Effector CD8-positive, alpha-beta T cell (primary cell): ENCODE measurements at regions not wholly inside any gene's neighbourhood (a gene's known extent, or its start where the extent isn't known, plus 50 kb on each side); places are given as distances from the start of the nearest gene placed in this dataset.

Source experiments
- DNase-seq: peaks from one replicate; lab custom pipeline; 2025; lab: John Stamatoyannopoulos, UW

GRCh38 chr15:94682171-94682570 is 450.8 kb downstream of the MCTP2 start:
- DNase-seq = no peak

GRCh38 chr15:94683902-94684301 is 452.5 kb downstream of the MCTP2 start:
- no peak for DNase-seq

GRCh38 chr15:94691169-94691568 is 459.8 kb downstream of the MCTP2 start:
- DNase-seq = no peak

GRCh38 chr15:94692710-94693109 is 461.3 kb downstream of the MCTP2 start:
- no peak for DNase-seq

GRCh38 chr15:94700211-94700610 is 468.9 kb downstream of the MCTP2 start:
- no peak for DNase-seq

- no peak for DNase-seq
These were observed 470.1 kb downstream of the MCTP2 start for GRCh38 chr15:94701281-94701985.

- DNase-seq = no peak
These were observed 472.2 kb downstream of the MCTP2 start for GRCh38 chr15:94703596-94703995.

GRCh38 chr15:94704421-94704820 is 473.1 kb downstream of the MCTP2 start:
- no peak for DNase-seq

GRCh38 chr15:94704946-94705345 is 473.6 kb downstream of the MCTP2 start:
- no peak for DNase-seq

GRCh38 chr15:94709319-94709718 is 478.0 kb downstream of the MCTP2 start:
- no peak for DNase-seq

- no peak for DNase-seq
These were observed 490.8 kb downstream of the MCTP2 start for GRCh38 chr15:94722024-94722636.

- no peak for DNase-seq
These were observed 492.4 kb downstream of the MCTP2 start for GRCh38 chr15:94723801-94724200.

- no peak for DNase-seq
These were observed 499.9 kb downstream of the MCTP2 start for GRCh38 chr15:94731286-94731685.

- DNase-seq = no peak
These were observed 503.1 kb downstream of the MCTP2 start for GRCh38 chr15:94734460-94734859.

GRCh38 chr15:94736236-94736635 is 504.9 kb downstream of the MCTP2 start:
- DNase-seq = no peak

- DNase-seq = no peak
These were observed 508.3 kb downstream of the MCTP2 start for GRCh38 chr15:94739639-94740038.

GRCh38 chr15:94740469-94740868 is 509.1 kb downstream of the MCTP2 start:
- no peak for DNase-seq

GRCh38 chr15:94743668-94744067 is 512.3 kb downstream of the MCTP2 start:
- no peak for DNase-seq

- no peak for DNase-seq
These were observed 512.9 kb downstream of the MCTP2 start for GRCh38 chr15:94744080-94744793.

GRCh38 chr15:94745371-94745770 is 514.0 kb downstream of the MCTP2 start:
- no peak for DNase-seq

GRCh38 chr15:94747510-94747909 is 516.1 kb downstream of the MCTP2 start:
- DNase-seq = no peak

- no peak for DNase-seq
These were observed 518.7 kb downstream of the MCTP2 start for GRCh38 chr15:94749811-94750617.
